ENCODE measurements at regions not wholly inside any gene's neighbourhood (a gene's known extent, or its start where the extent isn't known, plus 50 kb on each side); places are given as distances from the start of the nearest gene placed in this dataset.

- H3K27me3 Mint-ChIP-seq (ENCODE audit: low read depth), result peaks cover 27% of the 10 kb centered on the region
- H3K4me3 Mint-ChIP-seq (ENCODE audit: low read depth), result no peak overlapping the region
- no peaks in the 10 kb centered on the region for H3K36me3 Mint-ChIP-seq (ENCODE audit: low read depth)
- no peak overlapping the region for H3K27ac Mint-ChIP-seq
- peaks cover 2% of the 10 kb centered on the region for H3K4me1 Mint-ChIP-seq (ENCODE audit: low read depth)
- DNase-seq (ENCODE audit: low spot score), result no peak
- H3K9me3 Mint-ChIP-seq, result no peaks in the 10 kb centered on the region
- intact Hi-C loops (cut with micrococcal nuclease), result loop anchor here (5.0 kb wide), 1 partner anchor 619 kb away; no protein-coding TSS in a partner anchor
Measured at GRCh38 chr14:59120921-59121320, 67.5 kb upstream of the DAAM1 start.

GRCh38 chr14:59123531-59123930 lies 64.9 kb upstream of the DAAM1 start:
- H3K9me3 Mint-ChIP-seq, result no peaks in the 10 kb centered on the region
- no peak overlapping the region for H3K27ac Mint-ChIP-seq
- H3K27me3 Mint-ChIP-seq (ENCODE audit: low read depth), result peaks cover 27% of the 10 kb centered on the region
- no peak for DNase-seq (ENCODE audit: low spot score)
- H3K36me3 Mint-ChIP-seq (ENCODE audit: low read depth), result no peaks in the 10 kb centered on the region
- intact Hi-C loops (cut with micrococcal nuclease), result loop anchor here (5.0 kb wide), 1 partner anchor 621 kb away; no protein-coding TSS in a partner anchor
- H3K4me1 Mint-ChIP-seq (ENCODE audit: low read depth), result no peaks in the 10 kb centered on the region
- H3K4me3 Mint-ChIP-seq (ENCODE audit: low read depth), result no peak overlapping the region

- Mint-ChIP-seq H3K27ac (no peak overlapping the region), H3K36me3 (ENCODE audit: low read depth) (no peaks in the 10 kb centered on the region), H3K4me3 (ENCODE audit: low read depth) (no peak overlapping the region), H3K4me1 (ENCODE audit: low read depth) (no peaks in the 10 kb centered on the region), H3K9me3 (no peaks in the 10 kb centered on the region), H3K27me3 (ENCODE audit: low read depth) (peaks cover 27% of the 10 kb centered on the region)
- no peak for DNase-seq (ENCODE audit: low spot score)
- intact Hi-C loops (cut with micrococcal nuclease), result loop anchor here (5.0 kb wide), 1 partner anchor 622 kb away; no protein-coding TSS in a partner anchor
Measured at GRCh38 chr14:59123975-59124374, 64.5 kb upstream of the DAAM1 start.

GRCh38 chr14:59125156-59125555 lies 63.3 kb upstream of the DAAM1 start:
- DNase-seq (ENCODE audit: low spot score), result no peak
- H3K4me3 Mint-ChIP-seq (ENCODE audit: low read depth), result no peak overlapping the region
- no peaks in the 10 kb centered on the region for H3K4me1 Mint-ChIP-seq (ENCODE audit: low read depth)
- intact Hi-C loops (cut with micrococcal nuclease), result loop anchor here (5.0 kb wide), 1 partner anchor 382 kb away; no protein-coding TSS in a partner anchor
- no peaks in the 10 kb centered on the region for H3K36me3 Mint-ChIP-seq (ENCODE audit: low read depth)
- H3K9me3 Mint-ChIP-seq, result no peaks in the 10 kb centered on the region
- no peak overlapping the region for H3K27ac Mint-ChIP-seq
- peaks cover 18% of the 10 kb centered on the region for H3K27me3 Mint-ChIP-seq (ENCODE audit: low read depth)

- no peaks in the 10 kb centered on the region for H3K9me3 Mint-ChIP-seq
- intact Hi-C loops (cut with micrococcal nuclease), result loop anchor here (1.0 to 5.0 kb wide), 3 partner anchors 317 to 450 kb away; partner anchors contain the start of gene CCDC175
- H3K4me1 Mint-ChIP-seq (ENCODE audit: low read depth), result no peaks in the 10 kb centered on the region
- H3K27me3 Mint-ChIP-seq (ENCODE audit: low read depth), result peaks cover 15% of the 10 kb centered on the region
- no peak for DNase-seq (ENCODE audit: low spot score)
- no peak overlapping the region for H3K4me3 Mint-ChIP-seq (ENCODE audit: low read depth)
- H3K36me3 Mint-ChIP-seq (ENCODE audit: low read depth), result no peaks in the 10 kb centered on the region
- no peak overlapping the region for H3K27ac Mint-ChIP-seq
Measured at GRCh38 chr14:59126714-59127436, 61.6 kb upstream of the DAAM1 start.

GRCh38 chr14:59127437-59127732 lies 61.1 kb upstream of the DAAM1 start:
- no peaks in the 10 kb centered on the region for H3K4me1 Mint-ChIP-seq (ENCODE audit: low read depth)
- H3K36me3 Mint-ChIP-seq (ENCODE audit: low read depth), result no peaks in the 10 kb centered on the region
- H3K27ac Mint-ChIP-seq, result no peak overlapping the region
- no peaks in the 10 kb centered on the region for H3K9me3 Mint-ChIP-seq
- peaks cover 20% of the 10 kb centered on the region for H3K27me3 Mint-ChIP-seq (ENCODE audit: low read depth)
- intact Hi-C loops (cut with micrococcal nuclease), result loop anchor here (1.0 to 5.0 kb wide), 3 partner anchors 317 to 449 kb away; partner anchors contain the start of gene CCDC175
- H3K4me3 Mint-ChIP-seq (ENCODE audit: low read depth), result no peak overlapping the region
- no peak for DNase-seq (ENCODE audit: low spot score)

- Mint-ChIP-seq H3K36me3 (ENCODE audit: low read depth) (no peaks in the 10 kb centered on the region), H3K27ac (no peak overlapping the region), H3K4me3 (ENCODE audit: low read depth) (no peak overlapping the region), H3K9me3 (no peaks in the 10 kb centered on the region), H3K27me3 (ENCODE audit: low read depth) (peaks cover 20% of the 10 kb centered on the region), H3K4me1 (ENCODE audit: low read depth) (no peaks in the 10 kb centered on the region)
- DNase-seq (ENCODE audit: low spot score), result no peak
- intact Hi-C loops (cut with micrococcal nuclease), result no loop called here
Measured at GRCh38 chr14:59130462-59130861, 58.0 kb upstream of the DAAM1 start.

- H3K27ac Mint-ChIP-seq, result no peak overlapping the region
Measured at GRCh38 chr14:59131938-59132795, 56.3 kb upstream of the DAAM1 start.

GRCh38 chr14:59132796-59133494 lies 55.5 kb upstream of the DAAM1 start:
- no peak overlapping the region for H3K4me3 Mint-ChIP-seq (ENCODE audit: low read depth)
- H3K27ac Mint-ChIP-seq, result no peak overlapping the region
- peaks cover 18% of the 10 kb centered on the region for H3K27me3 Mint-ChIP-seq (ENCODE audit: low read depth)
- H3K4me1 Mint-ChIP-seq (ENCODE audit: low read depth), result no peaks in the 10 kb centered on the region
- H3K36me3 Mint-ChIP-seq (ENCODE audit: low read depth), result no peaks in the 10 kb centered on the region
- intact Hi-C loops (cut with micrococcal nuclease), result no loop called here
- no peak for DNase-seq (ENCODE audit: low spot score)
- no peaks in the 10 kb centered on the region for H3K9me3 Mint-ChIP-seq

More at GRCh38 chr14:59131938-59132795, 56.3 kb upstream of the DAAM1 start:
- Mint-ChIP-seq H3K27me3 (ENCODE audit: low read depth) (peaks cover 18% of the 10 kb centered on the region), H3K9me3 (no peaks in the 10 kb centered on the region), H3K4me1 (ENCODE audit: low read depth) (no peaks in the 10 kb centered on the region), H3K36me3 (ENCODE audit: low read depth) (no peaks in the 10 kb centered on the region), H3K4me3 (ENCODE audit: low read depth) (no peak overlapping the region)
- intact Hi-C loops (cut with micrococcal nuclease), result no loop called here
- DNase-seq (ENCODE audit: low spot score), result no peak

- H3K4me1 Mint-ChIP-seq (ENCODE audit: low read depth), result no peaks in the 10 kb centered on the region
- H3K4me3 Mint-ChIP-seq (ENCODE audit: low read depth), result no peak overlapping the region
- intact Hi-C loops (cut with micrococcal nuclease), result no loop called here
- no peaks in the 10 kb centered on the region for H3K9me3 Mint-ChIP-seq
- peaks cover 18% of the 10 kb centered on the region for H3K27me3 Mint-ChIP-seq (ENCODE audit: low read depth)
- no peaks in the 10 kb centered on the region for H3K36me3 Mint-ChIP-seq (ENCODE audit: low read depth)
- no peak overlapping the region for H3K27ac Mint-ChIP-seq
- no peak for DNase-seq (ENCODE audit: low spot score)
Measured at GRCh38 chr14:59133709-59134108, 54.8 kb upstream of the DAAM1 start.

GRCh38 chr14:59134307-59134706 lies 54.2 kb upstream of the DAAM1 start:
- H3K27me3 Mint-ChIP-seq (ENCODE audit: low read depth), result peaks cover 18% of the 10 kb centered on the region
- intact Hi-C loops (cut with micrococcal nuclease), result no loop called here
- H3K27ac Mint-ChIP-seq, result no peak overlapping the region
- DNase-seq (ENCODE audit: low spot score), result no peak
- H3K9me3 Mint-ChIP-seq, result no peaks in the 10 kb centered on the region
- H3K4me3 Mint-ChIP-seq (ENCODE audit: low read depth), result no peak overlapping the region
- no peaks in the 10 kb centered on the region for H3K4me1 Mint-ChIP-seq (ENCODE audit: low read depth)
- no peaks in the 10 kb centered on the region for H3K36me3 Mint-ChIP-seq (ENCODE audit: low read depth)

GRCh38 chr14:59137256-59137655 lies 51.2 kb upstream of the DAAM1 start:
- intact Hi-C loops (cut with micrococcal nuclease), result no loop called here
- no peaks in the 10 kb centered on the region for H3K36me3 Mint-ChIP-seq (ENCODE audit: low read depth)
- H3K4me3 Mint-ChIP-seq (ENCODE audit: low read depth), result no peak overlapping the region
- DNase-seq (ENCODE audit: low spot score), result no peak
- H3K27ac Mint-ChIP-seq, result no peak overlapping the region
- no peaks in the 10 kb centered on the region for H3K9me3 Mint-ChIP-seq
- peaks cover 13% of the 10 kb centered on the region for H3K27me3 Mint-ChIP-seq (ENCODE audit: low read depth)
- H3K4me1 Mint-ChIP-seq (ENCODE audit: low read depth), result no peaks in the 10 kb centered on the region
